SK-MEL-5 (cell line): ENCODE measurements at regions not wholly inside any gene's neighbourhood (a gene's known extent, or its start where the extent isn't known, plus 50 kb on each side); places are given as distances from the start of the nearest gene placed in this dataset.
"Not testable (repeated sequence)": the region's sequence is repeated elsewhere in the genome, so short reads cannot be mapped to it uniquely, and the experiment has no call there.

ENCODE experiments used
- DNase-seq: peaks from one replicate; pipeline ENCODE4 v3.0.0-alpha.2; 2016; ENCODE audit warnings: low read depth, low spot score
- in situ Hi-C: cut with HindIII; loops from 2 replicates; pipeline ENCODE4 v1.10.0; 2016; ENCODE audit warnings: low sequenced_read_pairs, high pct_unique_total_duplicates, low pct_unique_long_range_greater_than_20kb

DNA sequence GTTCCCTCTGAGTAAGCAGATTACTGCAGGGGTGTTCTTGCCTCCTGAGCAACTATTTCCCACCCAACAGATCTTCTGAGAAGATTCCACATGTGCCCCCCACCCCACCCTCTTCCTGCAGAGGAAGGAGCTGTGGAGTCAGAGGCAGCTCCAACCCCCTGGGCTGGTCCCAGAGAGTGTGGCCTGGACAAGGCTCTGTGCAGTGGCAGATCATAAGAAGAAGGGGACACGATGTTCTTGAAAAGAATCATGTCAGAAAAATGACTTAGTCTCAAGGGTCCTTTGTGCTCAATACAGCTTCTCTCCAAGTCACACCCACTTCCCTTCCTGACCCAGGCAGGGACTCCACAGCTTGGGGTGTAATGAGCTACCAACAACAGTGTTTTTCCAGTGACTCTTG is 95.2 kb downstream of the SYF2 start:
- in situ Hi-C loops = no loop called here
- DNase-seq = no peak

DNA sequence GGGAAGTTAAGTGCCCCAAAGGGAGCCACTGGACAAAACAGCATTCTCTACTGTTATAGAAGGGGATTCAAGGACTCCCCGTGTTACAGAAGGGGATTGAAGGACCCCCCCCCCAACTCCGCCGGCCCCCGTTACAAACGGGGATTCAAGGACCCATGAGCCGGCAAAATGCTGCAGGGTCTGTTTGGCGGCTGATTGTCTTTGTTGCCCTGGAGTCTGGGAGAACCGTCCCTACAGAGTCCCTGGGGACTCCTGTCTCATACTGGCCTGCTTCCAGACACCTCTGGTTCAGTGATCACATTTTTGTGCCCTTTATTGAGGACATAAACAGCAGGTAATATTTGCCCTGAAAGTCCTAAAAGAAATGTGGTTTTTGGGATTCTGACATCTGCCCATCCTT is 96.4 kb downstream of the SYF2 start:
- DNase-seq = no peak
- in situ Hi-C loops = no loop called here

DNA sequence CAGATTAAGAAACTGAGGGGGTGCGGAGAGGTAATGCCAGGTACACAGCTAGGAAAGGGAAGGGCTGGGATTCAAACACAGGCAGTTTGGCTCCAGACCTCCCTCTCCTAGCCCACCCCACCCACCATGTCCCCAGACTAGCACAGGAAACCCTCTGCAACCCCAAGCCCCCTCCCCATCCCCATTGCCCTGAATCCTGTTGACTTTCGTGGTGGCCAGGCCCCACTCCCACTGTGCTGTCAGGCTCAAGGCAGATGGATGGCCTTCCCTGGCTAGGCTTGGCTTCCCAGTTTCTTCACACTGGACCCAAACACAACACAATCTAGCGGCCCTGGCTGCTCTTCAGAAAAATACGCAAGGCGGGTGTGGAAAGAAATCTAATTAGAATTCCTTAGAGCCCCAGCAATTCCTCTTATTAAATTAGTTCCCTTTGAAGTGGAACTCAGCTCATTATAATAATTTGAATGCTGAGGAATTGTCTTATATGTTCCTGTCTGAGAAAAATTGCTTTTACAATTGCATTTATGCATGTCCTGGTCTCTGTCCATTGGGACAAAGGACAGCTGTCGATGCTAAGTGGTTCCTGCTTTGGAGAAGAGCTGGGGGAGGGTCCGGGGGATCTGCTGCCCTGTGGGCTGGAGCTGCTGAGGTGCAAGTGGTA is 97.4 kb downstream of the SYF2 start:
- DNase-seq = no peak
- in situ Hi-C loops = no loop called here

DNA sequence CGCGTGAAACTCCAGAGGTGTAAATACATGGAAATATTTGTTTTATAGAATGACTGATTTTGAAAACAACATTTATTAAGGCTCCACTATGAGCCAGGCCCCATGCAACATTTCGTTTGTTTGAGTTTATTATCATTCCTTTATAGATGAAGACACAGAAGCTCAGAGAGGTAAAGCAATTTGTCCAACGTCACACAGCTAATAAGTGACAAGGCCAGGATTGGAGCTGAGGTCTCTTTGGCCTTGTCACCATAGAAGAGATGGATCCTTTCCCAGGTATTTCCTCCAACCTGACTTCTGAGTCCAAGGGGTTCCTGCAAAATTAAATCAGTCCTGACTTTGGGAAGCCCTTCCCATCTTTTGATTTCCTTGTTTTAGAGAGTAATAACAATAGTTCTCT is 98.0 kb downstream of the SYF2 start:
- in situ Hi-C loops = no loop called here
- DNase-seq = no peak

DNA sequence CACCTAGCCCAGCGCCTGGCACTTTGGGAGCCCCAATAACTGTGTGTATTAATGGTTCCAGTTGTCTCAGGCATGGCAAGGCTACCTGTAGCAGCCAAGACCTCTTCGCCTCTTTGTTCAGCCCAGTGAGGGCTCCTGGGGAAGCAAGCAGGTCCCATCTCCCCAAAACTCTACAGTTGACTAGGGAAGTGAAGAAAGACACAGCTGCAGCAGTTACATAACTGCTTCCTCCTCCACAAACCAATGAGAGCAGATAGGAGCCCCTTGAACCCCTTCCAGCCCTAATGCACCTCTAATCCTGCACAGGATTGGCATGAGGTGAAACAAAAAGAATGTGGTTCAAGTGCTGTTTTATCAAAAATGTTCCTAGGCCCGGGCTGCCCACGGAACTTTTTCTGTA is 100.5 kb downstream of the SYF2 start:
- in situ Hi-C loops = no loop called here
- DNase-seq = no peak

DNA sequence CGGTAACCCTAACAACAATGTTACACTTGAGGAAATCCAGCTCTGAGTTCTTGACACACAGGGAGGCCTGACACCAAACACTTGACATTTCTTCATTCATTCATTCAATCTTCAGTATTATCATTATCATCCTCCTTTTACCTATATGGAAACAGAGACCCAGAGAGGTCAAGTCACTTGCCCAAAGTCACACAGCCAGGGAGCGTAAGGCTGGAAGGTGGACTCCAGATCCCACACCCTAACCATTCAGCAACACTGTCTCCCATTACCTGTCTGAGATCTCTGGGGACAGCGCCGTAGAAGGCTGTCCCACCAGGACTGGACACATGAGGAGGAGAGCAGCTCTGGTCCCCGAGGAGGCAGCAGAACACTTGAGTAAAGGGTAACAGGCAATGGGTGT is 101.4 kb downstream of the SYF2 start:
- in situ Hi-C loops = no loop called here

DNA sequence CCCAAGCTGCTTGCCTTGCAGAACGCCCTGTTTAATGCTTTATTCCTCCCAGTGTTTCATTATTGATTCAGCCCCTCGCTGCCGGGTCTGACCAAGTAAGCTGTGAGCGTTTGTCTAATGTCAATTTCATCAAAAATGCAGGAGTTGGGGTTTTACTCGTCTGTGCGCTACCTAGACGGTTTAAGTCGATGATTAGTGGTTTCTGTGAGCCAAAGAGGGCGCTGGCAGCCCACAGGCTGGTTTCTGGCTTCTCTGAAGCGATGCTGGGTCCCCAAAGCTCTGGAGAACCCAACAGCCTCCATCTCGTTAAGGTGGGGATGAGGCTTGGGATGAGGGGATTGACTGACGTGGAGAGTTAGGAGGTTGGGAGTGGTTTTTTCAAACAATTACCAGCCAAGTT is 102.9 kb downstream of the SYF2 start:
- in situ Hi-C loops = no loop called here
- no peak for DNase-seq

More for the DNA sequence above, 101.4 kb downstream of the SYF2 start:
- no peak for DNase-seq

DNA sequence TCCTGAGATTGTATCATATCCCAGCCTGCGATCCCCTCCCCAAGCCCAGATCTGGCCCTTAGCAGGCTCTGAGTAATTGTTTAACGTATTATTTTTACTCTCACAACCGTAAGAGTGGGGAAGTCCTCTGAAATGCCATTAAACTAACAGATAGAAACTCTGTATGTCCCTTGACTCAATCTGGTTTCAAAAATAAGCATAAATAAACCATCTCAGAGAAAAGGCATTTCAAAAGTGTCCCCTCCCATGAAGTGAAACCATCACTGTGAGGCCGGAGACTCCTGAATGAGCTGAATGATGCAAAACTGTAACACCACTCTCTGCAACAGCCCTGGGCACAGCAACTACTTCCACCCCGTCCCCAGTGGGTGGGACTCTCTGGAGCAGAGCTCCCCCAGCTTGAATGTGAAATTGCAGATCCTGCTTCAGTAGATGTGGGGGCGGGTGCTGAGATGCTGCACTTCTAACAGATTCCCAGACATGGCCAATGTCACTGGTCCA is 104.1 kb downstream of the SYF2 start:
- no peak for DNase-seq
- in situ Hi-C loops = no loop called here

DNA sequence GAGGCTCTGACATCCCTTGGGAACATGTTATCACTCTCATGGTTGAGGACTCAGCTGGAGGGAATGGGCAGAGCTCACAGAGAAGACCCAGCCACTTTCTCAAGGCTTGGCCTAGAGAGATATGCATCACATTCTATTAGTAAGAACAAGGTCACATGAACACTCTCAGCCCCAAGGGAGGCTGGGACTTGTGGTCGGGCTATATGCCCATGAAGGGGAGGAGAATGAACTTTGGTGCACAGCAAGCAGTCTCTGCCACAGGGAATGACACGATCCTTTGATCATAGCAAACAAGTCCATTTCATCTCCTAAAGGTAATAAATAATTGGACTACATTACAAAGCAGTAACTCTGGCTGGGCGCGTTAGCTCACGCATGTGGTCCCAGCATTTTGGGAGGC is 105.7 kb downstream of the SYF2 start:
- peak; percentile 15 for DNase-seq

DNA sequence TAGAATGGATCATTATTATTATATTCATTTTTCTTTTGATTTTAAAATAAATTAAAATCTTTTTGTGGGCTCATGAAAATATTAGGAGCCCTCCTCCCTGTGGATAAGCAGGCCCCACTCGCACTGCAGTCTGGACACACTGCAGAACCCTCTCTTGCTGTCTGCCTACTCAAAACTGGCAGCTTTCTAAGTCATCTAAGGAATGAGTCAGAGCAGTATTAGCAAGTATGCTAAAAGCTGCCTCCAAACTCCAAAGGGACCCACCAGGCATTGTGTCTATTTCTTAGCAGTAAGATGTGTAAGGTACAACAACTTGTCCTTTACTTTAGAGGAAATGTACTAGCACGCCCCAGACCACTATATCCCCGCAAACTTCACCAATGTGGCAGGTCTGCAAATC is 108.8 kb downstream of the SYF2 start:
- in situ Hi-C loops = no loop called here
- DNase-seq = no peak

More for the DNA sequence above, 105.7 kb downstream of the SYF2 start:
- in situ Hi-C loops = no loop called here

DNA sequence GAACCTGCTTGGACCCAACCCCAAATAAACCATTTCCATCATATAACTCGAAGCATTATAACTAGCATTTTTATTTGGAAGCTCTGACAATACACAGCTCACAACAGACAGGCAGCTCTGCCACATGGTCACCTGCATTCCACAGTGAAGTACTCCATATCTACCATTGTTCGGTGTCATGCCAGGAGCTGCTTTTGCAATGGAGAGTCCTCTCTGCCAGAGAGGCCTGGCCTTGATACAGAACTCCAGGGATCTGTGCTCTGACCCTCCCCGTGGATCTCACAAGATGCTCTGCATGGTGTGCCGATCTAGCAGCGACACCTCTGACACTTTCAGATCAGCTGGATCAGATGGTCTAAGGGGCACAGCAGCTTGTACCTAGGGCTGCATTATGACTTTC is 109.6 kb downstream of the SYF2 start:
- in situ Hi-C loops = no loop called here
- no peak for DNase-seq

DNA sequence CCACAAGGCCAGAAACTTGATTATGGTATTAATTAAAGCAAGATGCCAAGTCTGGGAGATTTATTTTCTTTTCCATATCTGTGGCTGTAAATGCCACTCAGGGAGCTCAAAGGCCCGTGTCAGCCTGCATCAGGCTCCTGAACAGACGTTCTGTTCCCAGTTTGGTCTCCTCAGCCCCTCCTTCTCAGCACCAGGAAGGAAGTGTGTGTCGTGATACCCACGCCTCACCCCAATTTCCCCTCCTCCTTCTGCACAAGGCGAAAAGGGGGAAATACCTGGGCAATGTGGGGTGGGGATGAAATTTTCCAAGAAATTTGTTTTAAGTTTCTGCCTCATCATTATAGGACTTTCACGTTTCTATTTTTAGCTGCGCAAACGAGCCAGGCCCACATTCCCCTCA is 112.0 kb downstream of the SYF2 start:
- no peak for DNase-seq
- in situ Hi-C loops = no loop called here

DNA sequence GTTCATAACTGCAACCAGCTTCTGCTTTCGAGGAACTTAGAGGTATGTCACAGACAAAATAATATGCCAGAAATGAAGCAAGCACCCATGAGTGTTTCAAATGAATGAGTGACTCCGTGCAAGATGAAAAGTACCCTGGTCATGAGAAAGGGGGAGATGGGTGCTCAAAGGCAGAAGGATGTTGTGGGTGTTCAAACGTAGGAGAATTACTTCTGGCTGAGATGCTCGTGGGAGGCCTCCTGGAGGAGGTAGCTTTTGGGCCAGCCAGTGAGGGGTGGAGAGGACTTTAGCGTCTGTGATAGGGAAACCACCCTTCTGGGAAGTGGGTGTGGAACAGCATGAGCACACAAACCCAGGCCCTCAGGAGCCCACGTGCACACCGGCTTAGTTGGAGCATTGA is 113.8 kb downstream of the SYF2 start:
- in situ Hi-C loops = no loop called here
- DNase-seq = no peak

DNA sequence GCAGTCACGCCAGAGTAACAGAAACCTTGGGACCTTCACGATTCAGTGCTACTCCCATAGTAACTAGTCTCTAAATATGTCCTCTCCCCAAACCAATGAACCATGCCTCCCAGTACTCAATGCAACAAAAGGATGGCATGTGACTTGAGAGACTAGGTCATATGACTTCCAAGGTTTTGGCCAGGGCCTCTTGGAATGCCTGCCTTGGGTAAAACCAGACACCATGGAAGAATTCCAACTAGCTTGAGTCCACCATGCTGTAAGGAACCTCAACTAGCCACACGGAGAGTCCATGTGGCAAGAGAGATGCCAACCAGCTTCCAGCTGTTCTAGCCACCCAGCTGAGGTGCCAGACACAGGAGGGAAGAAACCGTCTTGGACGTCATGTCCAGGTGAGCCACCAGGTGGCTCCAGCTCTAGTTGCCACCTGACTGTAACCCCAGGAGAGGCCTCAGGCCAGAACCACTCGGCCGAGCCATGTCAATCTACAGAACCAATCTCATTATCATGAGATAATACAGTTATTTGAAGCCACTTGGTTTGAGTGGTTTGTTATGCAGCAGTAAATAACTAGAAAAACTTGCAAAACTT is 115.0 kb downstream of the SYF2 start:
- in situ Hi-C loops = no loop called here

DNA sequence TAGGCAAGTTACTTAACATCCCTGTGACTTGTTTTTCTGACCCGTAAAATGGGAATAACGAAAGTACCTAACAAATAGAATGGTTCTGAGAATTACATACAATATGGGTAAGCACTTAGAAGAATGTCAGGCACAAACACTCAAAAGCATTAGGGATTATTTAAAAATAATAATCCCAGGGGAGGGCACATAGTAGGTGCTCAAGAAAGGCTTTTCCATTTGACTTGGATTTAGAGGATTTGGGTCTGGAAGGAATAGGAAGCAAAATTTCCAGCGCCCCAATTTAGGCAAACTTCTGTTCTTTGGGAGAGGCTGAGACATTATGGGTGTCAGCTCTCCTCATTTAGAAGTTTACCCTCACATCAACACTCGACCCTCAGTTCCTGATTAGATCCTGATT is 115.5 kb downstream of the SYF2 start:
- in situ Hi-C loops = no loop called here

More for the DNA sequence above, 115.0 kb downstream of the SYF2 start:
- peak; percentile 14 for DNase-seq

DNA sequence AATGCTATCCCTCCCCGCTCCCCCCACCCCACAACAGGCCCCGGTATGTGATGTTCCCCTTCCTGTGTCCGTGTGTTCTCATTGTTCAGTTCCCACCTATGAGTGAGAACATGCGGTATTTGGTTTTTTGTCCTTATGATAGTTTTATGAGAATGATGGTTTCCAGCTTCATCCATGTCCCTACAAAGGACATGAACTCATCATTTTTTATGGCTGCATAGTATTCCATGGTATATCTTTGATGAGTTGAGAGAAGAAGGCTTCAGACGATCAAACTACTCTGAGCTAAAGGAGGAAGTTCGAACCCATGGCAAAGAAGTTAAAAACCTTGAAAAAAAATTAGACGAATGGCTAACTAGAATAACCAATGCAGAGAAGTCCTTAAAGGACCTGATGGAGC is 116.2 kb downstream of the SYF2 start:
- in situ Hi-C loops, DNase-seq: not testable (repeated sequence)

More for the DNA sequence above, 115.5 kb downstream of the SYF2 start:
- DNase-seq = no peak

DNA sequence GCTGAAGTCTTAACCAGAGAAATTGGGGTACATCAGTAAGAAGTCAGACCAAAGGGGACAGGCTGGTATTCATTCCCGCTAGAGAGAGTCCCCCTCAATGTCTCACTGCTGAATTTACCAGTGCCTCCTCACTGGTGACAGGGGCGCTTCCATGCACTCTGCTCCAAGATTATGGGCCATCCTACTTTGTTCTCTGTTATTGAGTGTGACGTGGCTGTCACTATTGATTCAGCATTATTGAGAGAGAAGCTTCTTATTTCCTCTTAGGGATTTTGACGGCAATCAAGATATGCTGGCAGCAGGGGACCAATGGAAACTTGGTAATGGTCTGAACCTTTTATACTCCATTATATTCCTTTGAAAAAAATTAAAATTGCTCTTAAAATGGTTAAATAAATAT is 118.6 kb downstream of the SYF2 start:
- in situ Hi-C loops = no loop called here
- DNase-seq = no peak

DNA sequence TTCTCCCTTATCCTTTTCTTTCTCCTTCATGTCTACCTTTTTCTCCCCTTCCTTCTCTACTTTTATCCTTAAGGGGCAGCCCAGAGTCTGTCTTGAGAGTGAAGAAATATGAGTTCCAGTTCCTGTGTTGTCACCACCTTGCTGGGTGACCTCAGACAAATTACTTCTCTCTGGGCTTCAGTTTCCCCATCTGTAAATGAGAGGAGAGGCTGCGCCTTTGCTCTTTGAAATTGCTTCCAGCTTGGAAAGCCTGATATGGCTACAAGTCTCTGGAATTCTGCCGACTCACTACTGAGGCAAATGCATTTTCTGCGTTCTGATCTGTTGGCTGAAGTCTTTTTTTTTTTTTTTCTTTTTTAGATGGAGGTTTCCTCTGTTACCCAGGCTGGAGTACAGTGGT is 119.2 kb downstream of the SYF2 start:
- no peak for DNase-seq
- in situ Hi-C loops = no loop called here

DNA sequence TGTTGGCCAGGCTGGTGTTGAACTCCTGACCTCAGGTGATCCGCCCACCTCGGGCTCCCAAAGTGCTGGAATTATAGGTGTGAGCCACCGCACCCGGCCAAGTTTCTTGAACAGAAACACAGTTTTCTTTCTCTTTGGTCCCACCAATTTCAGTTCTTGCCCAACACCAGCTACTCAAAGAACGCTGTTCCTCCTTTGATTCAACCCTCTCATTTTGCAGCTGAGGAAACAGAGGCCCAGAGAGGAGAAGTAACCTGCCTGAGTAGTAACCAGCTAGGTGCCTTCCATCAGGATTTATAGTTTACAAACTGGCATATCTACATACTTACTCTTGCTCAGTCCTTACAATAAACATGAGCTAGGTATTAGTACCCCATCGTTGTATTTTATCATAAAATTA is 119.9 kb downstream of the SYF2 start:
- no peak for DNase-seq
- in situ Hi-C loops = no loop called here
